ENCODE measurements at regions not wholly inside any gene's neighbourhood (a gene's known extent, or its start where the extent isn't known, plus 50 kb on each side); places are given as distances from the start of the nearest gene placed in this dataset.
"Not testable (repeated sequence)": the region's sequence is repeated elsewhere in the genome, so short reads cannot be mapped to it uniquely, and the experiment has no call there.

GRCh38 chr15:96484830-96485229 lies 154.3 kb downstream of the NR2F2 start:
- Histone ChIP-seq H2AFZ (ENCODE audit: low read length) (no peak overlapping the region), H3K4me3 (ENCODE audit: low read depth, low read length, poor library complexity, severe bottlenecking) (no peak overlapping the region), H3K4me1 (ENCODE audit: insufficient read depth, low read length, poor library complexity, severe bottlenecking) (no peaks in the 10 kb centered on the region), H3K36me3 (ENCODE audit: insufficient read depth, low read length) (no peaks in the 10 kb centered on the region), H3K9me3 (ENCODE audit: low read length) (no peaks in the 10 kb centered on the region), H3K79me2 (ENCODE audit: insufficient read depth, low read depth, low read length) (no peaks in the 10 kb centered on the region), H3K9me2 (ENCODE audit: insufficient read depth, low read length) (no peaks in the 10 kb centered on the region), H4K20me1 (ENCODE audit: insufficient read depth, low read length) (no peaks in the 10 kb centered on the region), H3K27ac (ENCODE audit: low read depth, low read length, poor library complexity, severe bottlenecking) (no peak overlapping the region), H3K4me2 (ENCODE audit: low read length) (no peak overlapping the region)
- no TSS peak for BruUV-seq (replicated peaks)
- no peak for TF ChIP-seq CTCF (conservative IDR thresholded peaks at IDR 0.05; ENCODE audit: low read length)
- no peak for TF ChIP-seq EZH2phosphoT487 (IDR thresholded peaks at IDR 0.05; ENCODE audit: borderline replicate concordance, low read depth, low read length)
- DNase-seq (ENCODE audit: low spot score), result no peak
- CTCF ChIA-PET (ENCODE audit: unreplicated experiment), result no interaction called here
- intact Hi-C loops (cut with micrococcal nuclease; ENCODE audit: unreplicated experiment), result no loop called here
- POLR2A ChIA-PET, result interaction anchor here (1.2 kb wide), 1 partner anchor 11 kb away, joined by 3 read pairs; no protein-coding TSS in a partner anchor

- CTCF ChIA-PET (ENCODE audit: unreplicated experiment), result no interaction called here
- Histone ChIP-seq H3K36me3 (ENCODE audit: insufficient read depth, low read length) (no peaks in the 10 kb centered on the region), H3K27ac (ENCODE audit: low read depth, low read length, poor library complexity, severe bottlenecking) (no peak overlapping the region), H4K20me1 (ENCODE audit: insufficient read depth, low read length) (no peaks in the 10 kb centered on the region), H3K79me2 (ENCODE audit: insufficient read depth, low read depth, low read length) (no peaks in the 10 kb centered on the region), H3K9me2 (ENCODE audit: insufficient read depth, low read length) (no peaks in the 10 kb centered on the region), H2AFZ (ENCODE audit: low read length) (no peak overlapping the region), H3K4me1 (ENCODE audit: insufficient read depth, low read length, poor library complexity, severe bottlenecking) (no peaks in the 10 kb centered on the region), H3K4me2 (ENCODE audit: low read length) (no peak overlapping the region), H3K4me3 (ENCODE audit: low read depth, low read length, poor library complexity, severe bottlenecking) (no peak overlapping the region), H3K9me3 (ENCODE audit: low read length) (no peaks in the 10 kb centered on the region)
- no peak for DNase-seq (ENCODE audit: low spot score)
- no TSS peak for BruUV-seq (replicated peaks)
- TF ChIP-seq CTCF (conservative IDR thresholded peaks at IDR 0.05; ENCODE audit: low read length), result no peak
- no peak for TF ChIP-seq EZH2phosphoT487 (IDR thresholded peaks at IDR 0.05; ENCODE audit: borderline replicate concordance, low read depth, low read length)
- intact Hi-C loops (cut with micrococcal nuclease; ENCODE audit: unreplicated experiment), result no loop called here
- POLR2A ChIA-PET, result no interaction called here
These were observed 156.7 kb downstream of the NR2F2 start for GRCh38 chr15:96487245-96487644.

- H4K20me1 ChIP-seq (ENCODE audit: insufficient read depth, low read length); H3K4me2 ChIP-seq (ENCODE audit: low read length); CTCF ChIA-PET (ENCODE audit: unreplicated experiment); H3K4me3 ChIP-seq (ENCODE audit: low read depth, low read length, poor library complexity, severe bottlenecking); H3K4me1 ChIP-seq (ENCODE audit: insufficient read depth, low read length, poor library complexity, severe bottlenecking); H3K36me3 ChIP-seq (ENCODE audit: insufficient read depth, low read length); H3K79me2 ChIP-seq (ENCODE audit: insufficient read depth, low read depth, low read length); BruUV-seq (replicated peaks); H3K9me3 ChIP-seq (ENCODE audit: low read length); H3K27ac ChIP-seq (ENCODE audit: low read depth, low read length, poor library complexity, severe bottlenecking); intact Hi-C loops (cut with micrococcal nuclease; ENCODE audit: unreplicated experiment); H2AFZ ChIP-seq (ENCODE audit: low read length); H3K9me2 ChIP-seq (ENCODE audit: insufficient read depth, low read length); DNase-seq (ENCODE audit: low spot score): not testable (repeated sequence)
- POLR2A ChIA-PET, result interaction anchor here (0.7 kb wide), 1 partner anchor 1935 kb away, joined by 3 read pairs; no protein-coding TSS in a partner anchor
These were observed 160.7 kb downstream of the NR2F2 start for GRCh38 chr15:96491066-96491699.

- H4K20me1 ChIP-seq (ENCODE audit: insufficient read depth, low read length); CTCF ChIA-PET (ENCODE audit: unreplicated experiment); H3K4me1 ChIP-seq (ENCODE audit: insufficient read depth, low read length, poor library complexity, severe bottlenecking); POLR2A ChIA-PET; BruUV-seq (replicated peaks); H3K9me2 ChIP-seq (ENCODE audit: insufficient read depth, low read length); intact Hi-C loops (cut with micrococcal nuclease; ENCODE audit: unreplicated experiment); H3K27ac ChIP-seq (ENCODE audit: low read depth, low read length, poor library complexity, severe bottlenecking); H3K4me3 ChIP-seq (ENCODE audit: low read depth, low read length, poor library complexity, severe bottlenecking); H3K4me2 ChIP-seq (ENCODE audit: low read length); H2AFZ ChIP-seq (ENCODE audit: low read length); DNase-seq (ENCODE audit: low spot score); H3K79me2 ChIP-seq (ENCODE audit: insufficient read depth, low read depth, low read length); H3K9me3 ChIP-seq (ENCODE audit: low read length); H3K36me3 ChIP-seq (ENCODE audit: insufficient read depth, low read length): not testable (repeated sequence)
These were observed 161.5 kb downstream of the NR2F2 start for GRCh38 chr15:96491700-96492644.
